Neutrophil (primary cell): ENCODE measurements at regions not wholly inside any gene's neighbourhood (a gene's known extent, or its start where the extent isn't known, plus 50 kb on each side); places are given as distances from the start of the nearest gene placed in this dataset.

ENCODE experiments used
- H3K27ac ChIP-seq: fragments of 200-600 bp; sonication (generic); 2 replicates; pipeline ENCODE4 v1.5.1; 2016; ENCODE audit warnings: mild to moderate bottlenecking, moderate library complexity
- H3K27me3 ChIP-seq: fragments of 200-600 bp; sonication (generic); 2 replicates; pipeline ENCODE4 v1.6.0; 2016; ENCODE audit warnings: mild to moderate bottlenecking
- H3K36me3 ChIP-seq: fragments of 200-600 bp; sonication (generic); 2 replicates; pipeline ENCODE4 v1.5.1; 2017
- H3K4me1 ChIP-seq, 2 experiments: fragments of 200-600 bp in 1 of 2; sonication (generic) in 1 of 2; 1 replicate in 1 of 2; 2 replicates in 1 of 2; pipeline versions ENCODE4 v1.5.1 to v1.6.1; 2013 to 2016; ENCODE audit warnings: low read depth in 1 of 2, low read length in 1 of 2, mild to moderate bottlenecking in 1 of 2, moderate library complexity in 1 of 2; ENCODE audit not compliant: control insufficient read depth in 1 of 2, insufficient read depth in 1 of 2
- H3K4me3 ChIP-seq, 2 experiments: fragments of 200-600 bp in 1 of 2; sonication (generic) in 1 of 2; 1 replicate in 1 of 2; 2 replicates in 1 of 2; pipeline ENCODE4 v1.5.1; 2013 to 2016; ENCODE audit warnings: low read depth in 1 of 2, low read length in 1 of 2, mild to moderate bottlenecking in 1 of 2, moderate library complexity in 1 of 2
- H3K9me3 ChIP-seq: fragments of 200-600 bp; sonication (generic); 2 replicates; pipeline ENCODE4 v1.5.1; 2016
- CTCF ChIP-seq: fragments of 200-600 bp; sonication (generic); IDR thresholded peaks from 2 replicates; pipeline ENCODE4 v1.5.1; 2016; ENCODE audit warnings: antibody characterized with exemption

- Histone ChIP-seq H3K27ac (no peak overlapping the region), H3K4me1 (peaks cover 0 to 5% of the 10 kb centered on the region in 2 experiments), H3K9me3 (no peaks in the 10 kb centered on the region), H3K4me3 (no peak overlapping the region), H3K27me3 (no peaks in the 10 kb centered on the region), H3K36me3 (no peaks in the 10 kb centered on the region)
- TF ChIP-seq CTCF: no peak
Observed at GRCh38 chr2:9707611-9708160, 76.9 kb upstream of the YWHAQ start.

DNA sequence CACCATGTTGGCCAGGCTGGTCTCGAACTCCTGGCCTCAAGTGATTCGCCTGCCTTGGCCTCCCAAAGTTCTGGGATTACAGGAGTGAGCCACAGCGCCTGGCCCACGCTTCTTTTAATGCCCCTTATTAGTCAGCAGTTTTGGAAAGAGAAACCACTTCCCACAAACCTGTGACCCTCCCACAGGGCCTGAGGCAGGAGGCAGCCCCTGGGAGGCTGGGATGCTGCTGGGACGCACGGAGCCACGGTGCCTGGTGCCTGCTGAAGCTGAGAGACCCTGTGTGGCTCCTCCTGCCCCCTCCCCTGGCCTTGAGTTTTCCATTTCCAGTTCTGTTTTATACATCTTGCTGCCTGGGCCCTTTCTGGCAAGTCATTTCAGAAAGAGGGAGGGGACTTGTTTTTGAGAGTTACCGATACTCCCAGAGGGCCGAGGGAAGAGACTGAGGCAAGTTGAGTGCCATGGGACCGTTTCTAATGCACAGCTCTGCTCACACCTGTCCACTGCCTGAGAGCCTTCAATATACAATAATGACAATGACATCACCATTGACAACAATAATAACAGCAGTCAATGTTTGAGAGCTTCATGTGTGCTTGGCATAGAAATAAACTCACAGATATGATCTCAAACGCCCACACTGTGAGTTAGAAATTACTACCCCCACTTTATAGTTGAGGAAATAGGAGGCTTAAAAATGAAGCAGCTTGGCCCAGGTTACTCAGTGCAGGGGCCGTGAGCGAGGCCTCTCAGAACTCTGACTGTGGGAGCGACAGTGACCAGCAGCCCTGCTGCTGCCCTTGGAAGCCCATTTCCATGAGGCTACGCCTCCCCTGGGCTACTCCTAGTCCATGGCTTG is 78.1 kb upstream of the YWHAQ start:
- no peaks in the 10 kb centered on the region for H3K27me3 ChIP-seq
- TF ChIP-seq CTCF: no peak
- no peak overlapping the region for H3K27ac ChIP-seq
- peaks cover 0 to under 1% of the 10 kb centered on the region in 2 experiments for H3K4me1 ChIP-seq
- H3K36me3 ChIP-seq: no peaks in the 10 kb centered on the region
- no peaks in the 10 kb centered on the region for H3K9me3 ChIP-seq
- H3K4me3 ChIP-seq: no peak overlapping the region

DNA sequence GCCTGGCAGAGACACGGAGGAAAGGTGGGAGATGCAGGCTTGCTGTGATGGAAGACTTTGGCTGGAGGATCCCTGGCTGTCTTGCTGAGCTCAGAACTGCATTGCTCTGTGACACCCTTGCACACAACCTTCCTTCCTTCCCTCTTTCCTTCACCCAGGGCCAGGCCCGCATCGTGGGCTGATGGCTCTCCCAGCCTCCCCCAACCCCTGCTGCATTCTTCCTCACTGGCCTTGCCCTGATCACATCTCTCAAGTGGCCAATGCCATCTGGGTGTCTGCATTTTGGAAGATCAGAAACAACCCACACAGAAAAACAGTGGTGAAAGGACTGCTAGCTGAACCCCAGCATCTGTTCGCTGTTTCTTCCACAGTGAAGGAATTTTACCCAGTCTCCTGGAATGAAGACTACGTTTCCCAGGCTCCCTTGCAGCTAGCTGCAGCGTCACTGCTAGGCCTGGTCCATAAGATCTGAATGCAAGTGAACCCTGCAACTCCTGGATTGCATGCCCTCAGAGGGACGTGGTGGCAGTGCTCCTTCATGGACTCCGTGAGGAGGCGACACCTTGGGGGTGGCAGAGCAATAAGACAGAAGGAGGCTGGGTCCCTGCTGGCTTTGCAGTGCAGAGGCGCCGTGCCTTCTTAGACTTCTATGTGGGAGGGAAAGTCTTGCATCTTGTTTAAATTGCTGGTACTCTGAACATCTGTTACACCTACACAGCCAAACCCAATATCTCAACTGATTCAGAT is 78.9 kb upstream of the YWHAQ start:
- no peak overlapping the region for H3K4me3 ChIP-seq
- no peaks in the 10 kb centered on the region for H3K27me3 ChIP-seq
- TF ChIP-seq CTCF: no peak
- H3K4me1 ChIP-seq: no peaks in the 10 kb centered on the region
- H3K36me3 ChIP-seq: no peaks in the 10 kb centered on the region
- H3K27ac ChIP-seq: no peak overlapping the region
- no peaks in the 10 kb centered on the region for H3K9me3 ChIP-seq

DNA sequence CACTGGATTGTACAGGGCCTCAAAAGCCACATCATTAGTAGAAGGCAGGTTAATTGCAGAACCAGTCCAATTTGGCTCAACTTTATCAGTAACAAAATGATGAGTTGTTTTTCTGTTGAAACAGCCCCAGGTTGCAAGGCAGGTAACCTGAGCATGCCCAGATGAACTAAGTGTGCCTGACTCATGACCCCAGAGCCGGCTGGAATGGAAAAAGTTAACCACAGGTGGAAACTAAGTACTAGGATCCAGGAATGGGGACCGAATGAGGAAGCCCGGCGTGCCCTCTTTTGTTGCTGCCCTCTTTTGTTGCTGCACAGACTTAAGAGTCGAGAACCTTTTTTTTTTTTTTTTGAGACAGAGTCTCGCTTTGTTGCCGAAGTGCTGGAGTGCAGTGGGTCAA is 79.5 kb upstream of the YWHAQ start:
- no peaks in the 10 kb centered on the region for H3K4me1 ChIP-seq
- TF ChIP-seq CTCF: no peak
- no peak overlapping the region for H3K4me3 ChIP-seq
- H3K27ac ChIP-seq: no peak overlapping the region
- H3K36me3 ChIP-seq: no peaks in the 10 kb centered on the region
- no peaks in the 10 kb centered on the region for H3K9me3 ChIP-seq
- H3K27me3 ChIP-seq: no peaks in the 10 kb centered on the region

- no peaks in the 10 kb centered on the region for H3K9me3 ChIP-seq
- no peaks in the 10 kb centered on the region for H3K36me3 ChIP-seq
- no peaks in the 10 kb centered on the region for H3K27me3 ChIP-seq
- H3K4me3 ChIP-seq: no peak overlapping the region
- no peak for TF ChIP-seq CTCF
- H3K27ac ChIP-seq: no peak overlapping the region
- no peaks in the 10 kb centered on the region for H3K4me1 ChIP-seq
Observed at GRCh38 chr2:9712263-9712662, 81.5 kb upstream of the YWHAQ start.
